Thyroid gland (tissue), 4 donors: ENCODE measurements at regions not wholly inside any gene's neighbourhood (a gene's known extent, or its start where the extent isn't known, plus 50 kb on each side); places are given as distances from the start of the nearest gene placed in this dataset.

Source experiments
- DNase-seq, 2 donors: peaks; one replicate each; pipeline ENCODE4 v3.0.0-alpha.2; 2019
- H3K27ac ChIP-seq, 3 donors: fragments of 200-600 bp; sonication (generic); 1 replicate in 2 of 3; 2 replicates in 1 of 3; pipeline ENCODE4 v1.5.1; 2016 to 2019; ENCODE audit warnings: mild to moderate bottlenecking in 1 of 3, moderate library complexity in 1 of 3
- H3K27me3 ChIP-seq: fragments of 200-600 bp; sonication (generic); one replicate; pipeline ENCODE4 v1.5.1; 2019
- H3K36me3 ChIP-seq, 2 donors: fragments of 200-600 bp; sonication (generic); one replicate each; pipeline ENCODE4 v1.5.1; 2016 to 2019
- H3K4me1 ChIP-seq, 2 donors: fragments of 200-600 bp; sonication (generic); one replicate each; pipeline ENCODE4 v1.5.1; 2017 to 2019
- H3K4me3 ChIP-seq, 3 donors: fragments of 200-600 bp; sonication (generic); replicated peaks in 1 of 3; 1 replicate in 2 of 3; 2 replicates in 1 of 3; pipeline ENCODE4 v1.5.1; 2016; ENCODE audit warnings: mild to moderate bottlenecking in 1 of 3
- H3K9me3 ChIP-seq: fragments of 200-600 bp; sonication (generic); one replicate; pipeline ENCODE4 v1.5.1; 2017
- POLR2A ChIP-seq, 2 donors: fragments of 450-650 bp; IDR thresholded peaks; one replicate each; pipeline ENCODE4 v1.6.1; 2017; ENCODE audit warnings: antibody characterized with exemption in 2 of 2, mild to moderate bottlenecking in 2 of 2, moderate library complexity in 1 of 2
- WGBS, 2 donors: methylation state at CpG; one replicate each; pipeline ENCODE4 v1.1.5; 2017; 5-methylcytosine and 5-hydroxymethylcytosine counted together
- intact Hi-C: fragments of 100-400 bp; cut with DNase I; formaldehyde crosslinking; loops from one replicate; pipeline ENCODE4 v1.15.1; 2023
- TF ChIP-seq, protein P1 (sequence below), 6 experiments: fragments of 200-600 bp in 3 of 6; fragments of 450-650 bp in 3 of 6; sonication (generic) in 3 of 6; IDR thresholded peaks; one replicate each; pipeline ENCODE4 v1.5.1; 2016 to 2019; ENCODE audit warnings: antibody characterized with exemption in 6 of 6, mild to moderate bottlenecking in 2 of 6, inconsistent platforms in 1 of 6, moderate library complexity in 1 of 6

DNA sequence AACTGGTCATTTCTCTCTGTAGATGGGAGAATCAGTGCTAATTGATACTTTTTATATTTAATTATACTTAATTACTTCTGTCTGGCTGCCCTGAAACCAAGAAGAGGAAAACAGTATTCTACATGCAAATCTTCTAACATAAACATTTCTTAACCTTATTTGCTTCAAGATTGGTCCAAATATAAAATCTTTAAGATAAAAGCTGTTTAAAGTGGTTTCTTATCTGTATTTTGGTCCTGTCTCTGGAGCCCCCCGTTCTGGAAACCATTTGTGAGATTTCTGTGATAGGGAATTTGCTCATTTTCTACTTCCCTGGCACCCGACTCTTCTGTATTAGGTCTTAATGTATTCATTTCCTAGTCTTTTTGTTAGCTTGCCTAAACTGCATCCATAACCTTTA, 168.6 kb downstream of the RNF144B start:
- TF ChIP-seq, protein P1, sequence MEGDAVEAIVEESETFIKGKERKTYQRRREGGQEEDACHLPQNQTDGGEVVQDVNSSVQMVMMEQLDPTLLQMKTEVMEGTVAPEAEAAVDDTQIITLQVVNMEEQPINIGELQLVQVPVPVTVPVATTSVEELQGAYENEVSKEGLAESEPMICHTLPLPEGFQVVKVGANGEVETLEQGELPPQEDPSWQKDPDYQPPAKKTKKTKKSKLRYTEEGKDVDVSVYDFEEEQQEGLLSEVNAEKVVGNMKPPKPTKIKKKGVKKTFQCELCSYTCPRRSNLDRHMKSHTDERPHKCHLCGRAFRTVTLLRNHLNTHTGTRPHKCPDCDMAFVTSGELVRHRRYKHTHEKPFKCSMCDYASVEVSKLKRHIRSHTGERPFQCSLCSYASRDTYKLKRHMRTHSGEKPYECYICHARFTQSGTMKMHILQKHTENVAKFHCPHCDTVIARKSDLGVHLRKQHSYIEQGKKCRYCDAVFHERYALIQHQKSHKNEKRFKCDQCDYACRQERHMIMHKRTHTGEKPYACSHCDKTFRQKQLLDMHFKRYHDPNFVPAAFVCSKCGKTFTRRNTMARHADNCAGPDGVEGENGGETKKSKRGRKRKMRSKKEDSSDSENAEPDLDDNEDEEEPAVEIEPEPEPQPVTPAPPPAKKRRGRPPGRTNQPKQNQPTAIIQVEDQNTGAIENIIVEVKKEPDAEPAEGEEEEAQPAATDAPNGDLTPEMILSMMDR (IDR thresholded peaks at IDR 0.05) = no peak
- no peak for TF ChIP-seq POLR2A (IDR thresholded peaks at IDR 0.05)
- no peak for DNase-seq
- Histone ChIP-seq H3K9me3 (no peaks in the 10 kb centered on the region), H3K27ac (no peak overlapping the region), H3K4me3 (no peak overlapping the region), H3K4me1 (no peaks in the 10 kb centered on the region), H3K36me3 (no peaks in the 10 kb centered on the region), H3K27me3 (no peaks in the 10 kb centered on the region)
- WGBS, 2 donors = 69 to 78% methylated on average over 2 of the region's 2 CpGs
- intact Hi-C loops = no loop called here

GRCh38 chr6:18561037-18561750, 174.0 kb downstream of the RNF144B start:
- H3K4me3 ChIP-seq = no peak overlapping the region
- H3K4me1 ChIP-seq = no peaks in the 10 kb centered on the region
- 65 to 80% methylated on average over 5 of the region's 5 CpGs for WGBS, 2 donors
- TF ChIP-seq, protein P1 (IDR thresholded peaks at IDR 0.05) = no peak
- TF ChIP-seq POLR2A (IDR thresholded peaks at IDR 0.05) = no peak
- H3K27me3 ChIP-seq = no peaks in the 10 kb centered on the region
- H3K9me3 ChIP-seq = no peaks in the 10 kb centered on the region
- no peak overlapping the region for H3K27ac ChIP-seq
- DNase-seq = no peak
- no peaks in the 10 kb centered on the region for H3K36me3 ChIP-seq
- intact Hi-C loops = no loop called here

- DNase-seq = no peak
- no peaks in the 10 kb centered on the region for H3K36me3 ChIP-seq
- H3K27me3 ChIP-seq = no peaks in the 10 kb centered on the region
- intact Hi-C loops = no loop called here
- H3K27ac ChIP-seq = no peak overlapping the region
- no peaks in the 10 kb centered on the region for H3K9me3 ChIP-seq
- no peak overlapping the region for H3K4me3 ChIP-seq
- H3K4me1 ChIP-seq = no peaks in the 10 kb centered on the region
- no peak for TF ChIP-seq POLR2A (IDR thresholded peaks at IDR 0.05)
- TF ChIP-seq, protein P1 (IDR thresholded peaks at IDR 0.05) = no peak
- whole genome bisulfite sequencing, 2 donors = 90 to 96% methylated on average over 5 of the region's 5 CpGs
These were observed 175.6 kb downstream of the RNF144B start for GRCh38 chr6:18562726-18563125.

- Histone ChIP-seq H3K4me3 (no peak overlapping the region), H3K9me3 (no peaks in the 10 kb centered on the region), H3K27me3 (no peaks in the 10 kb centered on the region), H3K27ac (no peak overlapping the region), H3K36me3 (no peaks in the 10 kb centered on the region), H3K4me1 (no peaks in the 10 kb centered on the region)
- DNase-seq = no peak
- TF ChIP-seq, protein P1 (IDR thresholded peaks at IDR 0.05) = no peak
- TF ChIP-seq POLR2A (IDR thresholded peaks at IDR 0.05) = no peak
- intact Hi-C loops = no loop called here
- 69 to 79% methylated on average over 3 of the region's 3 CpGs for WGBS, 2 donors
These were observed 177.6 kb downstream of the RNF144B start for GRCh38 chr6:18564775-18565174.

- no peak overlapping the region for H3K27ac ChIP-seq
- no peak overlapping the region for H3K4me3 ChIP-seq
- H3K4me1 ChIP-seq = no peaks in the 10 kb centered on the region
- TF ChIP-seq, protein P1 (IDR thresholded peaks at IDR 0.05) = no peak
- TF ChIP-seq POLR2A (IDR thresholded peaks at IDR 0.05) = no peak
- no peaks in the 10 kb centered on the region for H3K36me3 ChIP-seq
- WGBS, 2 donors = 83 to 88% methylated on average over 1 of the region's 1 CpG
- no peaks in the 10 kb centered on the region for H3K9me3 ChIP-seq
- no peak for DNase-seq
- intact Hi-C loops = no loop called here
- no peaks in the 10 kb centered on the region for H3K27me3 ChIP-seq
These were observed 178.1 kb downstream of the RNF144B start for GRCh38 chr6:18565231-18565630.
